ENCODE measurements at regions not wholly inside any gene's neighbourhood (a gene's known extent, or its start where the extent isn't known, plus 50 kb on each side); places are given as distances from the start of the nearest gene placed in this dataset.

DNA sequence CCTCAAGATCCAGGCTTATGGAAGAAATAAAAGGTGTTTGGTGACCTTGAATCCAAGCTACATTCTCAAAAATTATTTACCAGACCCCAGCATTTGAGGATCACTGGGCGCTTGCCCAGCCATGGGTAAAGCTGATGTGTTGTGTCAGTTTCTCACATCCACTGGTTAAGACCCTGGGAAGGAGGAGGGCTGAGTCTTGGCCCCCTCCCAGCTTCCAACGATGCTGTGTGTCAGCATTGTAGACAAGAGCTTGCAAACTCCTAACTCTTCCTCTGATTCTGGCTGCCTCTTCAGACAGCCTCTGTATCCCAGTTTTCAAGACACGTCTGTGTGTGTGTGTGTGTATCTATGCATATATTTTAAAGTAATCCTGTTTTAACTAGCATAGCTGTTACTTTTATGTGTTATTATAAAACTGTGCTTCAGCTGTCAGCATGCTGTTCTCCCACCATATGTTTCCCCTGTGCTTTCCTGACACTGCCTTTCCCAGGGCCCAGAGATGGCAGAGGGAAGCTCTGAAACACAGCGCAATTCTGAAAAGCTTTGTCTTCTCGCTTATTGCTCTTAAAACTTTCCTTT is 157.3 kb upstream of the LRRN1 start:
- TF ChIP-seq POLR2A (IDR thresholded peaks at IDR 0.05; ENCODE audit: low read length) = no peak
- TF ChIP-seq GATA1 (IDR thresholded peaks at IDR 0.05; ENCODE audit: low read depth, low read length) = no peak
